ENCODE measurements at regions not wholly inside any gene's neighbourhood (a gene's known extent, or its start where the extent isn't known, plus 50 kb on each side); places are given as distances from the start of the nearest gene placed in this dataset.
"Not testable (repeated sequence)": the region's sequence is repeated elsewhere in the genome, so short reads cannot be mapped to it uniquely, and the experiment has no call there.

DNA sequence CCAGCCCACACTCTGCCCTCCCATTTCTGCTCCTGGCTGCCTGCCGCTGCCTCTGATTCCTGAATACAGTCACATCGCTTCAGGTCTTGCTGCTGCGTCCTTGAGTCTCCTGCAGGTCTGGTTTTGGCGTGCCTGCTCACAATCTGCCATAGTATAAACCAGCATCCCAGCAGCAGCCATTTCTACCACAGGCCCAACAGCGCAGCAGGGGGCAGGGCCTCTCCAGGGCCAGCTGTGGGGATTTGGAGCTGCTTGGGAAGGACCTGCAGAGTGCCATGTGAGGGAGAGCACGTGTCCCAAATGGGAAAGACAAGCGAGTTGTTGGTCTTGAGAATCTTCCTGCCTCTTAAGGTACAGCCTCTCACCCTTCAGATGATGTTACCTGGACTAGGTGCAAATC is 398.3 kb upstream of the PPP2R3A start:
- DNase-seq (no peak), ATAC-seq (no peak)
- H3K4me1 Mint-ChIP-seq (ENCODE audit: low read depth): no peaks in the 10 kb centered on the region
- no peak overlapping the region for H3K4me3 Mint-ChIP-seq
- H3K27me3 Mint-ChIP-seq (ENCODE audit: low read depth): peaks cover 3% of the 10 kb centered on the region
- no peaks in the 10 kb centered on the region for H3K36me3 Mint-ChIP-seq (ENCODE audit: insufficient read depth)
- no peaks in the 10 kb centered on the region for H3K9me3 Mint-ChIP-seq

GRCh38 chr3:135576751-135577150 is 388.8 kb upstream of the PPP2R3A start:
- ATAC-seq: no peak
- H3K36me3 Mint-ChIP-seq (ENCODE audit: insufficient read depth): no peaks in the 10 kb centered on the region
- no peaks in the 10 kb centered on the region for H3K9me3 Mint-ChIP-seq
- no peaks in the 10 kb centered on the region for H3K27me3 Mint-ChIP-seq (ENCODE audit: low read depth)
- no peak overlapping the region for H3K4me3 Mint-ChIP-seq
- no peaks in the 10 kb centered on the region for H3K4me1 Mint-ChIP-seq (ENCODE audit: low read depth)
- no peak for DNase-seq

GRCh38 chr3:135581806-135582205 is 383.7 kb upstream of the PPP2R3A start:
- H3K4me3 Mint-ChIP-seq: no peak overlapping the region
- no peak for ATAC-seq
- H3K36me3 Mint-ChIP-seq (ENCODE audit: insufficient read depth): no peaks in the 10 kb centered on the region
- no peak for DNase-seq
- no peaks in the 10 kb centered on the region for H3K4me1 Mint-ChIP-seq (ENCODE audit: low read depth)
- no peaks in the 10 kb centered on the region for H3K27me3 Mint-ChIP-seq (ENCODE audit: low read depth)
- no peaks in the 10 kb centered on the region for H3K9me3 Mint-ChIP-seq

DNA sequence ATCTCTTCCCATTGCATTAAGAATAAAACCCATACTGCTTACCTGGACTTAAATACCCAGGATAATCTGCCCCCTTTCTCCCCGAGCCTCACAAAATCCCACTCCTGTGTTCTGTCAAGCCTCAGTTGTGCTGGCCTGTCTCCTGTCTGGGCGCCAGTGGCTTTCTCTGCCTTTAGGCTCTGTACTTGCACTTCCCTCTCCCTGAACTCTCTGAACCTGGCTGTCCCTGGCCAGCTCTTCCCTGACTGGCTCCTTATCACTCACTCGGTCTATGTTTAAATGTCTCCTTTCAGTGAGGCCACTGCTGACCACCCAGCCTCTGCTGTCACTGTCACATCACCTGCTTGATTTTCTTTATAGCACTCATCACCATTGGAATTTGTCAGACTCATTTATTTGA is 382.7 kb upstream of the PPP2R3A start:
- Mint-ChIP-seq H3K27me3 (ENCODE audit: low read depth) (no peaks in the 10 kb centered on the region), H3K9me3 (no peaks in the 10 kb centered on the region), H3K4me1 (ENCODE audit: low read depth) (no peaks in the 10 kb centered on the region), H3K4me3 (no peak overlapping the region), H3K36me3 (ENCODE audit: insufficient read depth) (no peaks in the 10 kb centered on the region)
- DNase-seq: no peak
- no peak for ATAC-seq

- Mint-ChIP-seq H3K9me3 (peaks cover 7% of the 10 kb centered on the region), H3K4me3 (no peak overlapping the region)
These were observed 369.0 kb upstream of the PPP2R3A start for GRCh38 chr3:135596563-135596962.

DNA sequence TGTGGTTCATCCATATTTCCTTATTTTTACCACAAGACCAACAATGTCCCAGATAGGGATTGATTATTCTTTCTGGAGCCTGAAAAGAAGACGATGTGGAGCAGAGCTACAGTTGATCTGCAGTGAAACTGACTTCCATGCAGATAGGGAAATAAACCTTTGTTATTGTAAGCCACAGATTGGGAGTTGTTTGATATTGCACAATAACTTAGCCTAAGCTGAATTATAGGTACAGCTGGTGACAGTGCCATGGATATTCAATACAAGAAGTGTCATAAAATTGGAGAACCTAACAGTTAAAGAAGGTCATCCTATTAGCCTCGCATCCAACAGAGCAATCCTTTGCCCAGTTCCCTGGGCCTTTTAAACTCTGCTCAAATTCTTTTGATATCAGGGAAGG is 367.7 kb upstream of the PPP2R3A start:
- no peaks in the 10 kb centered on the region for H3K4me1 Mint-ChIP-seq (ENCODE audit: low read depth)
- no peak for ATAC-seq
- H3K36me3 Mint-ChIP-seq (ENCODE audit: insufficient read depth): no peaks in the 10 kb centered on the region
- no peaks in the 10 kb centered on the region for H3K27me3 Mint-ChIP-seq (ENCODE audit: low read depth)
- no peak overlapping the region for H3K4me3 Mint-ChIP-seq
- no peak for DNase-seq
- H3K9me3 Mint-ChIP-seq: peaks cover 1% of the 10 kb centered on the region

More at GRCh38 chr3:135596563-135596962, 369.0 kb upstream of the PPP2R3A start:
- Mint-ChIP-seq H3K27me3 (ENCODE audit: low read depth) (no peaks in the 10 kb centered on the region), H3K36me3 (ENCODE audit: insufficient read depth) (no peaks in the 10 kb centered on the region), H3K4me1 (ENCODE audit: low read depth) (no peaks in the 10 kb centered on the region)
- no peak for ATAC-seq
- DNase-seq: no peak

DNA sequence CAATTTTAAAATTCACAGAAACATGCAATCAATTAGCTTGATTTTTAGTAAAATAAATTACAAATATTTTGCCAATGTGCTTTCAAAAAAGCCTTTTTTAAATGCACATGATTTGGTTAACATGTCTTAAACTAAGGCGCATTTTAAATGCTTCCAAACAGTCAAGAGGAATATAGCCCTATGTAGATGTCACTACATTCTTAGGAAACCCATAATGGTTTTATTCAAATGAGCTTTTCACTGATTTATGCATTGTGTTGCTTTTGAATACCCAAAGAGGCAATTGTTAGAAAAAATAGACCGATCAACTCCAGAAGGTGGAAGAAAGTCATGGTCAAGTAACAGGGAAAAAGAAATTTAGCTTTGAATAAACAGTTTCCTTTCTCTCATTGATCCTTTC is 366.9 kb upstream of the PPP2R3A start:
- no peaks in the 10 kb centered on the region for H3K27me3 Mint-ChIP-seq (ENCODE audit: low read depth)
- no peaks in the 10 kb centered on the region for H3K36me3 Mint-ChIP-seq (ENCODE audit: insufficient read depth)
- H3K4me1 Mint-ChIP-seq (ENCODE audit: low read depth): no peaks in the 10 kb centered on the region

GRCh38 chr3:135604512-135604911 is 361.0 kb upstream of the PPP2R3A start:
- H3K27me3 Mint-ChIP-seq (ENCODE audit: low read depth); DNase-seq; H3K36me3 Mint-ChIP-seq (ENCODE audit: insufficient read depth); H3K4me3 Mint-ChIP-seq; H3K4me1 Mint-ChIP-seq (ENCODE audit: low read depth); ATAC-seq; H3K9me3 Mint-ChIP-seq: not testable (repeated sequence)

More for the DNA sequence above, 366.9 kb upstream of the PPP2R3A start:
- ATAC-seq (no peak), DNase-seq (no peak)
- H3K4me3 Mint-ChIP-seq: no peak overlapping the region
- H3K9me3 Mint-ChIP-seq: no peaks in the 10 kb centered on the region

- H3K4me3 Mint-ChIP-seq: no peak overlapping the region
- no peaks in the 10 kb centered on the region for H3K4me1 Mint-ChIP-seq (ENCODE audit: low read depth)
- DNase-seq (no peak), ATAC-seq (no peak)
- no peaks in the 10 kb centered on the region for H3K27me3 Mint-ChIP-seq (ENCODE audit: low read depth)
- H3K9me3 Mint-ChIP-seq: peaks cover 6% of the 10 kb centered on the region
- H3K36me3 Mint-ChIP-seq (ENCODE audit: insufficient read depth): no peaks in the 10 kb centered on the region
These were observed 347.4 kb upstream of the PPP2R3A start for GRCh38 chr3:135618123-135618522.

- no peak for DNase-seq
- H3K4me1 Mint-ChIP-seq (ENCODE audit: low read depth): no peaks in the 10 kb centered on the region
- no peak overlapping the region for H3K4me3 Mint-ChIP-seq
These were observed 344.2 kb upstream of the PPP2R3A start for GRCh38 chr3:135621184-135621920.

DNA sequence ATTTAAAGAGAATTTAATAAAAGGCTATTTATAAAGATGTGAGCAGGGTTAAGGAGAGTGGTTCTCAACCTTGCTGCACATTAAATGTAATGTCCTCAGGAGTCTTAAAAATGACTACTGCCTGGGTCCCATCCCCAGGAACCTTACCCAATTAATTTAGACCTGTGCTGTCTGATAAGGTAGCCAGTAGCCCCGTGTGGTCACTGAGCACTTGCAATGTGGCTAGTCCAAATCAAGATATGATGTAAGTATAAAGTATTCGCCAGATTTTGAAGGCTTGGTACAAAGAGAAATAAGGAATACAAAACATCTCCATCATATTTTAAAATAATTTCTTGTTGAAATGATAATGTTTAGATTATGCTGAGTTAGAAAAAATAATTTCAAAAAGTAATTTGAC is 343.3 kb upstream of the PPP2R3A start:
- no peaks in the 10 kb centered on the region for H3K27me3 Mint-ChIP-seq (ENCODE audit: low read depth)
- peaks cover 2% of the 10 kb centered on the region for H3K9me3 Mint-ChIP-seq
- ATAC-seq (no peak), DNase-seq (no peak)
- no peaks in the 10 kb centered on the region for H3K4me1 Mint-ChIP-seq (ENCODE audit: low read depth)
- H3K4me3 Mint-ChIP-seq: no peak overlapping the region
- H3K36me3 Mint-ChIP-seq (ENCODE audit: insufficient read depth): no peaks in the 10 kb centered on the region

More at GRCh38 chr3:135621184-135621920, 344.2 kb upstream of the PPP2R3A start:
- no peaks in the 10 kb centered on the region for H3K27me3 Mint-ChIP-seq (ENCODE audit: low read depth)
- ATAC-seq: no peak
- H3K9me3 Mint-ChIP-seq: peaks cover 2% of the 10 kb centered on the region
- H3K36me3 Mint-ChIP-seq (ENCODE audit: insufficient read depth): no peaks in the 10 kb centered on the region

- no peak for ATAC-seq
- H3K36me3 Mint-ChIP-seq (ENCODE audit: insufficient read depth): no peaks in the 10 kb centered on the region
- no peak overlapping the region for H3K4me3 Mint-ChIP-seq
- H3K9me3 Mint-ChIP-seq: no peaks in the 10 kb centered on the region
- no peak for DNase-seq
- no peaks in the 10 kb centered on the region for H3K27me3 Mint-ChIP-seq (ENCODE audit: low read depth)
- H3K4me1 Mint-ChIP-seq (ENCODE audit: low read depth): no peaks in the 10 kb centered on the region
These were observed 342.9 kb upstream of the PPP2R3A start for GRCh38 chr3:135622656-135623055.

DNA sequence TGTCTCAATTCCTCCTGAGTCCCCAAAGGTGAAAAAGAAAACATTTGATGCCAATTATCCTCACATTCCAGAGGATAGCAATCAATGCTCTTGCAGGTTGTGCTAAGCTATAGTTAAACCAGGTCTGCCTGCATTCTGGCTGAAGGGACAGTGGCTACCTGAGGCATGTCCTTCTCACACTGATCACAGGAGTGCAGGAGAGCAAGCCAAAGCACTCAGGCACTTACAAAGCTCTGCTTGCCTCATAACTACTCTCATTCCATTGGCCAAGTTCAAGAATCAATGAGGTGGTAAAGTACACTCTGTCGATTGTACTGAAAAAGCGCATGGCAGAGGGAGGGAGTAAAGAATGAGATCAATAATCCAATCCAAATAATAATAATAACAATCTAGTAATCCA is 342.0 kb upstream of the PPP2R3A start:
- no peaks in the 10 kb centered on the region for H3K9me3 Mint-ChIP-seq

DNA sequence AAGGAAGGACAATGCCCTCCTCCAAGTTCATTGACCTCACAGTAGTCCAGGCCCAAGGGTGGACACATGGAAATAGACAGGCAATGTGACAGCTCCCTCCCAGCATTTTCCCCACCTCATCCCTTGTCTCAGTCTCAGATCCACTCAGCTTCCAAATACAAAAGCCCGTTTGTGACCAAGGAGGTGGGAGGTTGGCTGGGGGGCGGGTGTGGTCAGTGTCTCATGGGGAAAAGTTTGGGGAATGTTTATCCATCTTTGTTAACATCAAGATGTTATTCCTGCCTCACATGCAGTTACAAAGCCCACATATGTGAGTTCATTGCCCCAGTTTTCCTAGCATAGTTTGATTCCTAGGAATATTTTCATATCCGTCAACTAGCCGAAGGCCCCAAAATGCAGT is 338.5 kb upstream of the PPP2R3A start:
- Mint-ChIP-seq H3K4me3 (no peak overlapping the region), H3K9me3 (no peaks in the 10 kb centered on the region), H3K27me3 (ENCODE audit: low read depth) (no peaks in the 10 kb centered on the region), H3K4me1 (ENCODE audit: low read depth) (no peaks in the 10 kb centered on the region), H3K36me3 (ENCODE audit: insufficient read depth) (no peaks in the 10 kb centered on the region)
- DNase-seq (no peak), ATAC-seq (no peak)

More for the DNA sequence above, 342.0 kb upstream of the PPP2R3A start:
- H3K4me3 Mint-ChIP-seq: no peak overlapping the region
- H3K4me1 Mint-ChIP-seq (ENCODE audit: low read depth): no peaks in the 10 kb centered on the region
- H3K36me3 Mint-ChIP-seq (ENCODE audit: insufficient read depth): no peaks in the 10 kb centered on the region
- DNase-seq (no peak), ATAC-seq (no peak)
- no peaks in the 10 kb centered on the region for H3K27me3 Mint-ChIP-seq (ENCODE audit: low read depth)

DNA sequence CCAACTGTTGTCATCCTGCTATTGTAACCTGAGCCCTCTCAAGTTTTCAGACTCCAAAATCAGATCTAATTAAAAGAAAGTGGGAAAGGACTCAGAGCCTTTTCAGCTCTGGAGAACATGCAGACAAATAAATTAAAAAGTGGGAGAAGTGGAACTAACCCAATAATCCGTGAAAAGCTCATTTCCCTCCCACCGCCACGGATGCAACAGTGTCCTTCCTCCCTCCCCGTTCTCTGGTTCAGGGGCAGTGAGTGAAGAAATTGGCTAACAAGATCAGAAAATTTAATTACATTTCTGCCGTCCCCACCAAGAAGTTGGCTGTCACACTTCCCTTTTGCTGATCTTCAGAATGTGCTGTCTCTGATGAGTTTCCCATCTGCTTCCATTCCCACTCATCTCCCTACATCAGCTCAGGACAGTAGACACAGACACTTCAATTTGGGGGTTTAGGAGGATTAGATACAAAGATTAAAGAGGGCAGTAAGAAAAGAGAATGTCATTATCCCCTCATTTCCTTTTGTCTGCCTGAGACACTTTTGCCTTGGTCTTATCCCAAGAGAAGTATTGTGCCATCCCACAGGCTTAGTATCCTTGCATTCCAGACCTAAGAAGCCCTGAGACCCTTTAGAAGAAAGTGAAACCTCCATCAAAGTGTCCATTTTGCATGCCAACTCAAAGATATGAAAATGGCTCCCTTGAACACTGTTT is 335.7 kb upstream of the PPP2R3A start:
- Mint-ChIP-seq H3K4me1 (ENCODE audit: low read depth) (no peaks in the 10 kb centered on the region), H3K4me3 (no peak overlapping the region), H3K27me3 (ENCODE audit: low read depth) (no peaks in the 10 kb centered on the region), H3K36me3 (ENCODE audit: insufficient read depth) (no peaks in the 10 kb centered on the region), H3K9me3 (no peaks in the 10 kb centered on the region)
- no peak for ATAC-seq
- DNase-seq: no peak
